DND-41 (cell line): ENCODE measurements at regions not wholly inside any gene's neighbourhood (a gene's known extent, or its start where the extent isn't known, plus 50 kb on each side); places are given as distances from the start of the nearest gene placed in this dataset.

Source experiments
- CTCF ChIP-seq: IDR thresholded peaks from 2 replicates; pipeline ENCODE4 v1.5.1; 2012; ENCODE audit warnings: borderline replicate concordance, low read length, moderate library complexity, mild to moderate bottlenecking; ENCODE audit not compliant: poor library complexity, severe bottlenecking; ENCODE audit errors: extremely low read depth
- EZH2 ChIP-seq: IDR thresholded peaks from 3 replicates; pipeline ENCODE4 v1.6.1; 2012; ENCODE audit warnings: borderline replicate concordance, low read depth, mild to moderate bottlenecking, moderate library complexity, low read length, inconsistent platforms; ENCODE audit not compliant: severe bottlenecking

DNA sequence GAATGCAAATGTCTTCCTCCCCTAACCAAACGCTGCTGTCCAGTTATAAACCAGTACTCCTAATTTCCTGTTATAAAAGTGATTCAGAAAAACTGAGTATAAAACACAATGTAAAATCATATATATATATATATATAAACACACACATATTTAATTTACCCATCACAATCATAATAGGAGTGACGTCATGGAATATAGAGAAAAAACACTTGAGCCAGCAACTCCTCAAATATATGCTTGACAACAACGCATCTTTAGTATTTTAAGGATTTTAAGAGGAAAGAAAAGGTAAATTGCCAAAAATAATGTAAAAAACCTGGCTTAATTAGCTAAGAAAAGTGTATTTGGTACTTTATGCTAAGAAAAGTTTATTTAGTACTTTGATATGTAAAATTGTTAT lies 2701.7 kb downstream of the PCDH7 start:
- TF ChIP-seq CTCF (no peak), EZH2 (no peak)
